HepG2 (cell line): ENCODE measurements at regions not wholly inside any gene's neighbourhood (a gene's known extent, or its start where the extent isn't known, plus 50 kb on each side); places are given as distances from the start of the nearest gene placed in this dataset.

Source experiments
- HMGA1 ChIP-seq: sonication (generic); formaldehyde crosslinking; conservative IDR thresholded peaks from 2 replicates; pipeline ENCODE4 v1.4.0; 2020; ENCODE audit warnings: missing genetic modification reagents
- NRL ChIP-seq: sonication (generic); formaldehyde crosslinking; IDR thresholded peaks from 2 replicates; pipeline ENCODE4 v1.5.0; 2020; ENCODE audit warnings: missing genetic modification reagents, mild to moderate bottlenecking, moderate library complexity, borderline replicate concordance
- ZNF274 ChIP-seq: sonication (generic); formaldehyde crosslinking; IDR thresholded peaks from 2 replicates; pipeline ENCODE4 v1.5.1; 2020; ENCODE audit warnings: mild to moderate bottlenecking, missing genetic modification reagents
- ZSCAN9 ChIP-seq: IDR thresholded peaks from 2 replicates; pipeline ENCODE4 v1.6.1; 2016; ENCODE audit warnings: borderline replicate concordance

- TF ChIP-seq NRL (CRISPR knock-in tag) (no peak), ZNF274 (CRISPR knock-in tag) (no peak), ZSCAN9 (CRISPR knock-in tag) (no peak), HMGA1 (CRISPR knock-in tag) (no peak)
Observed at GRCh38 chr6:44666324-44666723, 278.8 kb downstream of the CDC5L start.
